ENCODE measurements at regions not wholly inside any gene's neighbourhood (a gene's known extent, or its start where the extent isn't known, plus 50 kb on each side); places are given as distances from the start of the nearest gene placed in this dataset.

DNA sequence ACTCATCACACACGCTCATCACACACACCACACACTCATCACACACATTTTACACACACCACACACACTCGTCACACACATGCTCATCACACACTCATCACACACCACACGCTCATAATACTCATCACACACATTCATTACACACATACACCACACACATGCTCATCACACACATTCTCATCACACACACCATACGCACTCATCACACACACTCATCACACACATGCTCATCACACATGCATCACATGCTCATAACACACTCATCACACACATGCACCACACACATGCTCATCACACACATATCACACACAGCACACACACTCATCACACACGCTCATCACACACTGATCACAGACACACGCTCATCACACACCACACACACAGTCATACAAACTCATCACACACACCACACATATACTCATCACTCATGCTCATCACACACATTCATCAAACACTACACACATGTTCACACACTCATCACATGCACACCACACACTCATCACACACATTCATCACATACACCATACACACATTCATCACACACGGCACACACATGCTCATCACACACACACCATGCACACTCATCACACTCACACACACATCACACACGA, 247.1 kb upstream of the SGCG start:
- no peaks in the 10 kb centered on the region for H3F3A ChIP-seq (ENCODE audit: low read length, unreplicated experiment)
- DNase-seq (no peak), ATAC-seq (no peak)
- no peaks in the 10 kb centered on the region for H3K9me3 ChIP-seq (ENCODE audit: low read length)
- ChIA-PET CTCF (no interaction called here), POLR2A (ENCODE audit: unreplicated experiment) (no interaction called here)
- no peak overlapping the region for H2AFZ ChIP-seq (ENCODE audit: low read length)
- H3K4me3 ChIP-seq (ENCODE audit: low read length): no peak overlapping the region
- H3K9ac ChIP-seq (ENCODE audit: low read length): no peak overlapping the region
- H3K27me3 ChIP-seq (ENCODE audit: low read length): no peaks in the 10 kb centered on the region
- H3K4me1 ChIP-seq (ENCODE audit: insufficient read depth, low read length): no peaks in the 10 kb centered on the region
- H3K27ac ChIP-seq (ENCODE audit: low read length): no peak overlapping the region
- H4K20me1 ChIP-seq (ENCODE audit: low read length): no peaks in the 10 kb centered on the region
- BruUV-seq (replicated peaks): no TSS peak
- no peak overlapping the region for H3K4me2 ChIP-seq (ENCODE audit: low read length)
- no peaks in the 10 kb centered on the region for H3K36me3 ChIP-seq (ENCODE audit: low read depth, low read length)
- TF ChIP-seq EZH2 (IDR thresholded peaks at IDR 0.05; ENCODE audit: low read length, unreplicated experiment): no peak
- TF ChIP-seq EZH2phosphoT487 (IDR thresholded peaks at IDR 0.05; ENCODE audit: borderline replicate concordance, low read length): no peak
- TF ChIP-seq CTCF (conservative IDR thresholded peaks at IDR 0.05; ENCODE audit: low read depth, low read length): no peak
- no peaks in the 10 kb centered on the region for H3K9me2 ChIP-seq (replicated peaks; ENCODE audit: low read length)
- no peaks in the 10 kb centered on the region for H3K79me2 ChIP-seq (ENCODE audit: low read length)
- intact Hi-C loops (cut with micrococcal nuclease): no loop called here

DNA sequence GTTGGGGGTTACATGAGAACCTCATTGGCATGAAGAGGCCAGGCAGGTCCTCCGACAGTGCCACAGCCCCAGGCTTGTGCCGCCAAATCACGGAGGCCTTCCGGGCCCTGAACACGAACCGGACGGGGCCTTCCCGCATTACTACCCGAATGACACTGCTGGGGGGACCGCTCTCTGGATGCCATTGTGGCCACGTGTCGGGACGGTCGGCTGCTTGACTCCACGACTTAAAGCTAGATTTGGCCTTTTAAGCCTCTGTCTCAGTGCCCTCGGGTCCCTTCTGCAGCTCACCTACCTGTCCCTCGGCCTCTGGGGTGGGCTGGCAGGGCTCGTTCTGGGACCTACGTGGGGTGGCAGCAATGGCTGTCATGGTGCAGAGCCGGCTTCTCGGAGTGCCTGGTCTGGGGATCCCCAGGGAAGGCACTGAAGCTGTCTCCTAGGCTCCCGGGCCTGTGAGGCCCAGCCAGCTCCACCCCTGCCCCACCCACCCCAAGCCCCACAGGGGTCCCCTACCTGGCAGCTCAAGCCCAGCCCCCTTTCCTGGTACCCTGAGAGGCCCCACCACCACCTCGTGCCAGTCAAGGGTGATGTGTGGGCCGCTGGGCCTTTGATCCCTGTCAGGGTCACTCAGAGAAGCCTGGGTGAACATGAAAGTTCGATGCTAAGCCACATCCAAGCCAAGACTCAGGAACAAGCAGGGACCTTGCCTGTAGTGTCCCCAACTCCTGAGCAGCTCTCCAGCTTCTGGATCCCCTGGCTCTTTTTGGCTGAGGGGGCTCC, 245.8 kb upstream of the SGCG start:
- Histone ChIP-seq H3K4me2 (ENCODE audit: low read length) (no peak overlapping the region), H3K27ac (ENCODE audit: low read length) (no peak overlapping the region), H4K20me1 (ENCODE audit: low read length) (no peaks in the 10 kb centered on the region), H3K9me3 (ENCODE audit: low read length) (no peaks in the 10 kb centered on the region), H3K9me2 (replicated peaks; ENCODE audit: low read length) (no peaks in the 10 kb centered on the region), H3K4me1 (ENCODE audit: insufficient read depth, low read length) (no peaks in the 10 kb centered on the region), H3K4me3 (ENCODE audit: low read length) (no peak overlapping the region), H3K9ac (ENCODE audit: low read length) (no peak overlapping the region), H3F3A (ENCODE audit: low read length, unreplicated experiment) (no peaks in the 10 kb centered on the region), H3K79me2 (ENCODE audit: low read length) (no peaks in the 10 kb centered on the region), H2AFZ (ENCODE audit: low read length) (no peak overlapping the region), H3K27me3 (ENCODE audit: low read length) (no peaks in the 10 kb centered on the region), H3K36me3 (ENCODE audit: low read depth, low read length) (no peaks in the 10 kb centered on the region)
- CTCF ChIA-PET: no interaction called here
- no TSS peak for BruUV-seq (replicated peaks)
- intact Hi-C loops (cut with micrococcal nuclease): no loop called here
- no peak for TF ChIP-seq EZH2 (IDR thresholded peaks at IDR 0.05; ENCODE audit: low read length, unreplicated experiment)
- no peak for TF ChIP-seq EZH2phosphoT487 (IDR thresholded peaks at IDR 0.05; ENCODE audit: borderline replicate concordance, low read length)
- no peak for TF ChIP-seq CTCF (conservative IDR thresholded peaks at IDR 0.05; ENCODE audit: low read depth, low read length)
- POLR2A ChIA-PET (ENCODE audit: unreplicated experiment): no interaction called here
- ATAC-seq: no peak
- DNase-seq: no peak

- no peak for DNase-seq
These were observed 244.6 kb upstream of the SGCG start for GRCh38 chr13:22936228-22936627.

More at GRCh38 chr13:22936228-22936627, 244.6 kb upstream of the SGCG start:
- Histone ChIP-seq H3K9ac (ENCODE audit: low read length) (no peak overlapping the region), H3K4me2 (ENCODE audit: low read length) (no peak overlapping the region), H4K20me1 (ENCODE audit: low read length) (no peaks in the 10 kb centered on the region), H3K36me3 (ENCODE audit: low read depth, low read length) (no peaks in the 10 kb centered on the region), H3K27me3 (ENCODE audit: low read length) (no peaks in the 10 kb centered on the region), H3K27ac (ENCODE audit: low read length) (no peak overlapping the region), H3K9me3 (ENCODE audit: low read length) (no peaks in the 10 kb centered on the region), H3K4me1 (ENCODE audit: insufficient read depth, low read length) (no peaks in the 10 kb centered on the region), H3K79me2 (ENCODE audit: low read length) (no peaks in the 10 kb centered on the region), H2AFZ (ENCODE audit: low read length) (no peak overlapping the region), H3K9me2 (replicated peaks; ENCODE audit: low read length) (no peaks in the 10 kb centered on the region), H3F3A (ENCODE audit: low read length, unreplicated experiment) (no peaks in the 10 kb centered on the region), H3K4me3 (ENCODE audit: low read length) (no peak overlapping the region)
- no peak for ATAC-seq
- no peak for TF ChIP-seq CTCF (conservative IDR thresholded peaks at IDR 0.05; ENCODE audit: low read depth, low read length)
- no peak for TF ChIP-seq EZH2phosphoT487 (IDR thresholded peaks at IDR 0.05; ENCODE audit: borderline replicate concordance, low read length)
- TF ChIP-seq EZH2 (IDR thresholded peaks at IDR 0.05; ENCODE audit: low read length, unreplicated experiment): no peak
- ChIA-PET CTCF (no interaction called here), POLR2A (ENCODE audit: unreplicated experiment) (no interaction called here)
- BruUV-seq (replicated peaks): no TSS peak
- intact Hi-C loops (cut with micrococcal nuclease): no loop called here
